Fibroblast of lung (primary cell): ENCODE measurements at regions not wholly inside any gene's neighbourhood (a gene's known extent, or its start where the extent isn't known, plus 50 kb on each side); places are given as distances from the start of the nearest gene placed in this dataset.

Source experiments
- EZH2 ChIP-seq: IDR thresholded peaks from 2 replicates; pipeline ENCODE4 v1.5.1; 2012; ENCODE audit warnings: low read length, control low read depth, mild to moderate bottlenecking; ENCODE audit errors: missing control alignments
- TF ChIP-seq, protein P1 (sequence below), 2 donors: IDR thresholded peaks in 1 of 2; conservative IDR thresholded peaks in 1 of 2; 1 replicate in 1 of 2; 2 replicates in 1 of 2; pipeline ENCODE4 v1.5.1; 2011 to 2012; ENCODE audit warnings: low read length in 2 of 2, control low read depth in 1 of 2, inconsistent platforms in 1 of 2, low read depth in 1 of 2, mild to moderate bottlenecking in 1 of 2

- TF ChIP-seq, protein P1, sequence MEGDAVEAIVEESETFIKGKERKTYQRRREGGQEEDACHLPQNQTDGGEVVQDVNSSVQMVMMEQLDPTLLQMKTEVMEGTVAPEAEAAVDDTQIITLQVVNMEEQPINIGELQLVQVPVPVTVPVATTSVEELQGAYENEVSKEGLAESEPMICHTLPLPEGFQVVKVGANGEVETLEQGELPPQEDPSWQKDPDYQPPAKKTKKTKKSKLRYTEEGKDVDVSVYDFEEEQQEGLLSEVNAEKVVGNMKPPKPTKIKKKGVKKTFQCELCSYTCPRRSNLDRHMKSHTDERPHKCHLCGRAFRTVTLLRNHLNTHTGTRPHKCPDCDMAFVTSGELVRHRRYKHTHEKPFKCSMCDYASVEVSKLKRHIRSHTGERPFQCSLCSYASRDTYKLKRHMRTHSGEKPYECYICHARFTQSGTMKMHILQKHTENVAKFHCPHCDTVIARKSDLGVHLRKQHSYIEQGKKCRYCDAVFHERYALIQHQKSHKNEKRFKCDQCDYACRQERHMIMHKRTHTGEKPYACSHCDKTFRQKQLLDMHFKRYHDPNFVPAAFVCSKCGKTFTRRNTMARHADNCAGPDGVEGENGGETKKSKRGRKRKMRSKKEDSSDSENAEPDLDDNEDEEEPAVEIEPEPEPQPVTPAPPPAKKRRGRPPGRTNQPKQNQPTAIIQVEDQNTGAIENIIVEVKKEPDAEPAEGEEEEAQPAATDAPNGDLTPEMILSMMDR (conservative IDR thresholded peaks at IDR 0.05 in 1 of 2, IDR thresholded peaks at IDR 0.05 in 1 of 2; ENCODE audit: low read depth in 1 of 2, low read length in 2 of 2): no peak
- no peak for TF ChIP-seq EZH2
Observed at GRCh38 chr6:139431602-139431956, 57.1 kb upstream of the CITED2 start.
